ENCODE measurements at regions not wholly inside any gene's neighbourhood (a gene's known extent, or its start where the extent isn't known, plus 50 kb on each side); places are given as distances from the start of the nearest gene placed in this dataset.
"Not testable (repeated sequence)": the region's sequence is repeated elsewhere in the genome, so short reads cannot be mapped to it uniquely, and the experiment has no call there.

GRCh38 chr16:18148132-18148531, 188.4 kb downstream of the NPIPA8 start:
- not testable (repeated sequence) for DNase-seq (ENCODE audit: low spot score)

- not testable (repeated sequence) for DNase-seq (ENCODE audit: low spot score)
These were observed 189.9 kb downstream of the NPIPA8 start for GRCh38 chr16:18146601-18147142.

GRCh38 chr16:18142066-18142465, 194.5 kb downstream of the NPIPA8 start:
- DNase-seq (ENCODE audit: low spot score): not testable (repeated sequence)

GRCh38 chr16:18136288-18136687, 200.2 kb downstream of the NPIPA8 start:
- DNase-seq (ENCODE audit: low spot score): not testable (repeated sequence)

GRCh38 chr16:18135024-18135423, 201.5 kb downstream of the NPIPA8 start:
- DNase-seq (ENCODE audit: low spot score): not testable (repeated sequence)

GRCh38 chr16:18131587-18131986, 204.9 kb downstream of the NPIPA8 start:
- not testable (repeated sequence) for DNase-seq (ENCODE audit: low spot score)

- DNase-seq (ENCODE audit: low spot score): not testable (repeated sequence)
These were observed 205.9 kb downstream of the NPIPA8 start for GRCh38 chr16:18130478-18131120.

- not testable (repeated sequence) for DNase-seq (ENCODE audit: low spot score)
These were observed 209.5 kb downstream of the NPIPA8 start for GRCh38 chr16:18127033-18127432.

- DNase-seq (ENCODE audit: low spot score): not testable (repeated sequence)
These were observed 217.4 kb downstream of the NPIPA8 start for GRCh38 chr16:18119092-18119491.

- DNase-seq (ENCODE audit: low spot score): not testable (repeated sequence)
These were observed 217.9 kb downstream of the NPIPA8 start for GRCh38 chr16:18118684-18119083.

GRCh38 chr16:18118071-18118470, 218.5 kb downstream of the NPIPA8 start:
- DNase-seq (ENCODE audit: low spot score): not testable (repeated sequence)

- DNase-seq (ENCODE audit: low spot score): not testable (repeated sequence)
These were observed 232.1 kb downstream of the NPIPA8 start for GRCh38 chr16:18104412-18104811.

GRCh38 chr16:18101077-18101476, 235.5 kb downstream of the NPIPA8 start:
- not testable (repeated sequence) for DNase-seq (ENCODE audit: low spot score)

GRCh38 chr16:18092605-18093004, 243.9 kb downstream of the NPIPA8 start:
- not testable (repeated sequence) for DNase-seq (ENCODE audit: low spot score)

- not testable (repeated sequence) for DNase-seq (ENCODE audit: low spot score)
These were observed 255.7 kb downstream of the NPIPA8 start for GRCh38 chr16:18080658-18081363.

- DNase-seq (ENCODE audit: low spot score): not testable (repeated sequence)
These were observed 258.6 kb downstream of the NPIPA8 start for GRCh38 chr16:18077910-18078309.

GRCh38 chr16:18072161-18072560, 264.4 kb downstream of the NPIPA8 start:
- no peak for DNase-seq (ENCODE audit: low spot score)

- DNase-seq (ENCODE audit: low spot score): no peak
These were observed 266.9 kb downstream of the NPIPA8 start for GRCh38 chr16:18069683-18070082.

GRCh38 chr16:18068477-18068876, 268.1 kb downstream of the NPIPA8 start:
- no peak for DNase-seq (ENCODE audit: low spot score)

GRCh38 chr16:18062713-18063112, 273.8 kb downstream of the NPIPA8 start:
- no peak for DNase-seq (ENCODE audit: low spot score)

GRCh38 chr16:18060351-18060750, 276.2 kb downstream of the NPIPA8 start:
- DNase-seq (ENCODE audit: low spot score): no peak

- no peak for DNase-seq (ENCODE audit: low spot score)
These were observed 277.0 kb downstream of the NPIPA8 start for GRCh38 chr16:18059577-18059976.

- no peak for DNase-seq (ENCODE audit: low spot score)
These were observed 277.4 kb downstream of the NPIPA8 start for GRCh38 chr16:18059089-18059488.

Data from iPS-NIHi11 (cell line).